Hindlimb muscle (tissue), 1 donor: ENCODE measurements at regions not wholly inside any gene's neighbourhood (a gene's known extent, or its start where the extent isn't known, plus 50 kb on each side); places are given as distances from the start of the nearest gene placed in this dataset.
"Not testable (repeated sequence)": the region's sequence is repeated elsewhere in the genome, so short reads cannot be mapped to it uniquely, and the experiment has no call there.

Source experiments
- DNase-seq: peaks from one replicate; pipeline ENCODE4 v3.0.0-alpha.2; 2013

DNA sequence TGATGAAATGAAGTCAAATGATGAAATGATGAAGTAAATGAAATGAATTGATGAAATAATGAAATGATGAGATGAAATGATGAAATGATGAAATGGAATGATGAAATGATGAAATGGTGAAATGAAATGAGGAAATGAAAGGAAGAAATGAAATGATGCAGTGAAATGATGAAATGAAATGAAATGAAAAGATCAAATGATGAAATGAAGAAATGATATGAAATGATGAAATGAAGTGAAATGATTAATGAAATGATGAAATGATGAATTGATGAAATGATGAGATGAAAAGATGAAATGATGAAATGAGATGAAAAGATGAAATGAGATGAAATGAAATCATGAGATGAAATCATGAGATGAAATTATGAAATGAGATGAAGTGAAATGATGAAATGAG, 139.2 kb upstream of the ERV3-1 start:
- DNase-seq, result not testable (repeated sequence)

DNA sequence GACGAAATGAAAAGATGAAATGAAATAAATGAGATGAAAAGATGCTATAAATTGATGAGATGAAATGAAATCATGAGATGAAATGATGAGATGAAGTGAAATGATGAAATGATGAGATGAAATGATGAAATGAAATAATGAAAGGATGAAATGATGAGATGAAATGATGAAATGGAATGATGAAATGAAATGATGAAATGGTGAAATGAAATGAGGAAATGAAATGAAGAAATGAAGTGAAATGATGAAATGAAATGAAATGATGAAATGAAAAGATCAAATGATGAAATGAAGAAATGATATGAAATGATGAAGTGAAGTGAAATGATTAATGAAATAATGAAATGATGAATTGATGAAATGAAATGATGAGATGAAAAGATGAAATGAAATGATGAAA, 138.5 kb upstream of the ERV3-1 start:
- DNase-seq, result not testable (repeated sequence)

DNA sequence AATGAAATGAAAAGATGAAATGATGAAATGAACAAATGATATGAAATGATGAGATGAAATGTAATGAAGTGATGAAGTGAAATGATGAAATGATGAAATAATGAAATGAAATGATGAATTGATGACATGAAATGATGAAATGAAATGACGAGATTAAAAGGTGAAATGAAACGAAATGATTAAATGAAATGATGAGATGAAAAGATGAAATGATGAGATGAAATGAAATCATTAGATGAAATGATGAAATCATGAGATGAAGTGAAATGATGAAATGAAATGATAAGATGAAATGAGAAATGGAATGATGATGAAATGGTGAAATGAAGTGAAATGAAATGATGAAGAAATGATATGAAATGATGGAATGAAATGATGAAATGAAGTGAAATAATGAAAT, 138.1 kb upstream of the ERV3-1 start:
- DNase-seq, result not testable (repeated sequence)

DNA sequence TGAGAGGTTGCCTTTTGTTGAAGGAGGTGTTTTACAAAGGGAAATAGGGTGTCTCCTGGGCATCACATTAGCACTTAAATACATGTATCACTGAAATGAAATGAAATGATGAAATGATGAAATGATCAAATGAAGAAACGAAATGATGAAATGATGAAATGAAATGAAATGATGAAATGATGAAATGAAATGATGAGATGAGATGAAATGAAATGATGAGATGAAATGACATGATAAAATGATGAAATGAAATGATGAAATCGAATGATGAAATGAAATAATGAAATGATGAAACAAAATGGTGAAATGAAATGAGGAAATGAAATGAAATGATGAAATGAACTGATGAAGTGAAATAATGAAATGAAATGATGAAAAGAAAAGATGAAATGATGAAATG, 137.6 kb upstream of the ERV3-1 start:
- DNase-seq, result not testable (repeated sequence)

DNA sequence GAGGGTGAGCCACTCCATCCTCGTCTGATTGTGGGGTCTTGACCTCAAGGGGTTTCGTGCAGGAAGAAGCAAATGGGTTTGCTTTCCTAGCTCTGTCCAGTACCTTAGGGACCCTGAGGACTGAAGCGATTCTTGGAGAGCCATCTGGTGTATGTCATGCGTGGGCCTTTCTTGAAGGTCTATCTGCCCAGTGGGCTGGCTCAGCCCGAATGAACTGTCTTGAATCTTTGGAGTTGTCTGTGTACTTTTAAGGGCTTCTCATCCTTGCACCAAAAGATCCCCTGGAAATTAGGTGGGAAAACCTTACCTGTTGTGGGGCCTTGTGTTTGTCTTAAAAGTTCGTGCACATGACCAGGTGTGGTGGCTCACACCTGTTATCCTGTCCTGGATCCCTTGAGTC, 135.4 kb upstream of the ERV3-1 start:
- not testable (repeated sequence) for DNase-seq

DNA sequence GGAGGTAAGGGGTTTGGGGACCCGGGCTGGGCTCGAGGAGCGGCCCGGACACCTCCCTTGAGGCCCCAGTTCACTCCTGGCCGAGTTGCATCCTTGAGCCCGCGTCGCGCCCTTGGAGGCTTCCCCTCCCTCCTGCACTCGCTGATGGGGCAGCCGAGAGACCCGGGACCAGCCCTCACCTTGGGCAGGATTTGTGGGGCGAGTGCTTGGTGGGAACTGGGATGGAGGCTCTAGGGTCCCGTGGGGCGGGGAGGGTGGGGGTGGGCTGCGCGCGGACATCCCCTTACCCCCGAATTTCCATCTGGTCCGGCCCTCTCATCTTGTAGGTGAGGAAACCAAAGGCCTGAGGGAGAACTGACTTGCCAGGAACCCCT, 134.9 kb upstream of the ERV3-1 start:
- not testable (repeated sequence) for DNase-seq

DNA sequence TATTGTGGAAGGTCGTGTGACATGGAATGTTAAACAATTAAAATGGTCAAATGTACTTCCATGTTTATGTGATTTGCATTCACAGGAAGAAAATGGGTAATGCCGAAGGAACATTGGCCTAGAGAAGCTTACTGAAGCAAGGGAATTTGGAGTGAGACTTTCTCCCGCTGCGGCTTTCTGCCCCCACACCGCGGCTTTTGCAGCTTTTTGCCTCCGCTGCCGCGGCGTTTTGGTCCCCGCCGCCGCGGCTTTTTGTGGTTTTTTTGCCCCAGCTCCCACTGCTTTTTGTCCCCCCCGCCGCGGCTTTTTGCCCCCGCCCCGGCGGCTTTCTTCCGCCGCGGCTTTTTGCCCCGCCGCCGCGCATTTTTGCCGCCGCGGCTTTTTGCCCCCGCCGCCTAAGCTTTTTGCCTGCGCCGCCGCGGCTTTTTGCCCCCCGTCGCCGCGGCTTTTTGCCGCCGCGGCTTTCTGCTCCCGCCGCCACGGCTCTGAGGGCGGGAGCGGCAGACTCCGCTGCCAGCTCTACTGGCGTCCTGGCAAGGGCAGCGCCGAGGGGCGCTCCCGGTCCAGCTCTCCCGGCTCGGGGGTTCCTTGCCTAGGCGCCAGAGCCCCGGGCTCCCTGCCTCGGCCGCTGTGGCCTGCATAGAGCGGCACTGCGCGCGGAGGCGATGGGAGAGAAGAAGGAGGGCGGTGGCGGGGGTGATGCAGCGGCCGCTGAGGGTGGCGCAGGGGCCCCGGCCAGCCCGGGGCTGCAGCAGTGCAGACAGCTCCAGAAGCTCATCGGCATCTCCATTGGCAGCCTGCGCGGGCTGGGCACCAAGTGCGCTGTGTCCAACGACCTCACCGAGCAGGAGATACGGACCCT, 134.3 kb upstream of the ERV3-1 start:
- DNase-seq, result not testable (repeated sequence)

DNA sequence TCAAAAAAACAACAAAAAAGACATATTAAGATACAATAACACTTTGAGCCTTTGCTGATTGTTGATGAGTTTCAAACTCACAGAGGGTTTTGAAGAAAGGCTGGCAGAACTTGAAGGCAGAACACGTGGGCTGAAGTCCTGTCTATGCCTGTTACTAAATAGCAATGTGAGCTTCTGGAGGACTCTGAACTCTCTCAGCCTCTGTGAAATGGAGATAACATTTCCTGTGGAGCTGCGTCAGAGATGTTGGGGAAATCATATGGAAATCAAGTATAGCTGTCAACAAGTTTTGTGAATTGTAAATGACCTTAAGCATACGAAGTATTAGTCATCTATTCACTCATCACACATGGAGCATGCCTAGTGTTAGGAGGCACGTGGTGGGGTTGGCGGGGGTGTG, 130.4 kb upstream of the ERV3-1 start:
- not testable (repeated sequence) for DNase-seq

DNA sequence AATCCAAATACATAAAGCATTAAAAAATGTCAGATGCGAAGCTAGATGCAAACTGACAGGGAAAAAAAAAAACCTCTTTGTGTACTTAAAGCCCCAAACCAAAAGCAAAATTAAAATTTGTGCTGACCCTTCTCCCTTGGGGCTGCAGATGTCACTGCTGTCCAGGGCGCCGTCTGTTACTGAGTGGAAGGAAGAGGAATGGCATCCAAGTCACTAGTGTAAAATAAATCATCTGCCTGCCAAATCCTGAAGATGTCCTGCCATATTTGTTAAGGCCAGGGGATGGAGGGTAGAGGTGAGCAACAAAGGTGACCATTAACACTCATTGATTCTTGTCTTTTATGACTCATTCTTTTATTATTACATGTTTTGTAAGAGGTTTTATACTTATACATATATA, 126.6 kb upstream of the ERV3-1 start:
- DNase-seq, result not testable (repeated sequence)

DNA sequence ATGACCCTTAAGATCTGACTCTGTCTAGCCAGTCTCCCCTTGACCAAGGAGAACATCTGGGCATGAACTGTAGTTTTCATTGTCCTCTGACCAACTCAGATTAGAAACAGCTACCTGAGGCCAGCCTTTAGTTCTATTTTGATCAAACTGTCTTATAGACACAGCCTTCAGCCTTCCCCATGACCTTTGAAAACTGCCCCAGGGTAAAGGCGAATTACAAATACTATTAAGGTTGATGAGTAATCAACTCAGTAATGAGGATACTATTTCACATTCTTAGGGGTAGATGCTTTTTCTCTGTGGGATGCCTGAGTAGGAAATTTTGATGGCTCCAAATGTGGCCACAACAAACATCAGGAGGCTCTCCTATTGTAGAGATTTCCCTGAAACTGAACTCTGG, 125.8 kb upstream of the ERV3-1 start:
- not testable (repeated sequence) for DNase-seq

DNA sequence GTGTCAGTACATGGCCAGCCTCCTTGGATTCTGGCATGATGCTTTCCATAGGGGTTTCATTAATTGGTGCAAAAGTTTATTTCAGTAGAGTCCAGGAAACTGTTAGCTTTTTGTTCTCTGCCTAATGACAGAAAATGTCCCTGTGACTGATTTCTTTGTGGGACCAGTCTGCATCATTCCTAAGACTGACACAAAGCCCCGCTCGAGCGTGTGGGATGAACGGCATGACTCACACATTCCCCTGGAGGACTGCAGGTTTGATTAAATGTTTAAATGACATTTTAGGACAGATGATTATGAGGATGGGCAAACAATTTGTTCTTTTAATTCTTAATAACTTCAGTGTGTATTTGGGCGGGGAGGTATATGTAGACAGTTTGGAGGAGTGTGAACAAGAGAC, 120.9 kb upstream of the ERV3-1 start:
- DNase-seq, result not testable (repeated sequence)

DNA sequence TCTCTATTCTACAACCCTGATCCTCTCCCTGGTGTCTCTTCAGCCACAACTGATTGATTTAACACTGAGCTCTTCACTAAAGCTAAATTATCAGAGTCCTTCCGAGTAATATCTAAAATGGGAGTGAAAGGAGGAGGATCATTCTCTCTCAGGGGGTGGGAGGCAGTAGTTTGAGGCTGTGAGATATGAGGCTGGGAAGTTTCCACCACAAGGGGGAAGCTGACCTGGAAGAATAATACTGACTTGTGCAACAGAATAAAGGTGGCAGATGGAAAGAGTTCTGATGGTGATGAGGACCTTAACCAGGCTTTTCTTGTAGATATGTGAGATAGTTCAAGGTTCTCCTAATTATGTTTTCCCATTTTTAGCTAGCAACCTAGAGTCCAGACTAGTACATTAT, 118.1 kb upstream of the ERV3-1 start:
- DNase-seq, result not testable (repeated sequence)

DNA sequence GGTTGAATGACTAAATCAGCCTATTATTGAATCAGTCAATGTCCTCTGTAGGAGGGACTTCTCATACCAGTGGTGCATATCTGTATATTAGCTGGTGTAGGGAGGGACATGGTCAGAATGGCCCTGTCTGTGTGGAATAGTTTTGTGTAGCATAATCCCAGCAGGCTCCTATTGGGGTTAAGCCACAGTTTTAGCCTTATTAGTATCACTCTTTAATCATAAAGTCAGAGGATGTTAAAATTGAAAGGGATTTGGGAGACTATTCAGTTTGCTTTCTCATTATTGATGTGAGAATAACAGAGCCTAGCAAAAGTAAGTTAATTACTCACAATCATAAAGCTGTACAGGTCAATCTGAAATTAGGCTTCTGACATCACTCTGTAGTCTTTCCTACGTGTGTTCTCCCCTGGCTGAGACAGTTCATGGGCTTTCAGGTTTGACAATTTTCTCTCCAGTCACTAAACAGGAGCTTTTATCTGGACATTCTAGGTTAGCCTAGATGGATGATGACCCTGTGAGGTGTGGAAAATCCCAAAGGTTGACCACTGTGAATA, 99.2 kb upstream of the ERV3-1 start:
- not testable (repeated sequence) for DNase-seq

DNA sequence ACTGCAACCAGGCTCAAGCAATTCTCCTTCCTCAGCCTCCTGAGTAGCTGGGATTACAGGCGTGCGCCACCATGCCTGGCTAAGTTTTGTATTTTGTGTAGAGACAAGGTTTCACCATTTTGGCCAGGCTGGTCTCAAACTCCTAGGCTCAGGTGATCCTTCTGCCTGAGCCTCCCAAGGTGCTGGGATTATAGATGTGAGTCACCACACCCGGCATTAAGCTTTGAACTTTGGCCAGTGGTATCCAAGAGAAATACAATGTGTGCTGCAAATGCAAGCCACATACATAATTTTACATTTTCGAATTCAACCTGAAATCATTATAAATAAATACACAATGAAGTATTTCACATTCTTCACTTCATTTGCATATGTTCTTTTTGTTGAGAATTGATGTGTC, 94.0 kb upstream of the ERV3-1 start:
- DNase-seq, result not testable (repeated sequence)

DNA sequence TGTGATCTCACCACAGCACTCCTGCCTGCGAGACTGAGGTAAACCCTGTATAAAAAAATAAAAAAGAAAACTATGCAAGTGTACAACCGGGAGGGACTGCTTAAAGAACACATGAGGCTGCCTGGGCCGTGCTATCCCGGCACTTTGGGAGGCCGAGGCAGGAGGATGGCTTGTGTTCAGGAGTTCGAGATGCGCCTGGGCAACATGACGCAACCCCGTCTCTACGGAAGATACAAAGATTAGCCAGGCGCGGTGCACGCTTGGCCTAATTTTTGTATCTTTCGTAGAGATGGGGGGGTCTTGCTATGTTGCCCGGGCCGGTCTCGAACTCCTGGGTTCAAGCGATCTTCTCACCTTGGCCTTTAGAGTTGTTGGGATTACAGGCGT, 75.2 kb upstream of the ERV3-1 start:
- DNase-seq, result not testable (repeated sequence)

DNA sequence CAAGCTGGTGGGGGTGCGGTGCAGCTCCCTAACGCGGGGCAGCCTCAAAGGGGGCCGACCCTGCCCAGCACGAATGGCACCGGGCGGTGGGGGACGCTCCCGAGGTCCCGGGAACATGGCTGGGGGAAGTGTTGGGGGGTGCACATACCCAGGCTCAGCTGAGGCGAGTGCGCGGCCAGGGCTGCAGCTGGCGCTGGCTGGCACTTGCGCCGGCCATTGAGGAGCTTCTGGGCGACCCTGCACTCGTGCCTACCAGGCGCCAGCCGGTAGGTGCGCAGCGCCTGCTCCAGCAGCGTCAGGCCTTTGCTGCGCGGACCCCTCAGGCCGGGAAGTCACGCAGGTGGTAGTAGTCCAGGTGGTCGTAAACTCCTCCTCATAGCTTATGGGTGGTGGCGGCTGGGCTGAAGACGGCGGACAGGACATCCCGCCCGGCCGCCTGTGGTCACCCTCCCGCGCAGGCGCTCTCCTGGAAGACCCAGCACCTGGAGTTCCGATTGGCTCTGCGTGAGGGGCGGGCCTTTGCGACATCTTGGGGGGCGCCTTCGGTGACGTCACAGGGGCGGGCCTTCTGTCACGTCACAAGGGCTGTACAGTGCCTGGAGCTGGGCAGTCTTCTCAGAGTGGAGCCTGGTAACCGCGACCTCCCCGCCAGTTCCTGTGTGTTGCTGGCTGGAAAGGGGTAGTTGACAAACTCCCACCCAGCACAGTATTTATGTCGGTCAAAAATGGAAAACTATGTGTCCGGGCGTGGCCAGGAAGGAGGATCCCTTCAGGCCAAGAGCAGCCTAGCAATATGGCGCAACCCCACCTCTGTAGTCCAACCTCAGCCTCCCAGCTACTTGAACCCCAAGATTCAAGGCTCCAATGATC, 74.5 kb upstream of the ERV3-1 start:
- peak; percentile 94 for DNase-seq

DNA sequence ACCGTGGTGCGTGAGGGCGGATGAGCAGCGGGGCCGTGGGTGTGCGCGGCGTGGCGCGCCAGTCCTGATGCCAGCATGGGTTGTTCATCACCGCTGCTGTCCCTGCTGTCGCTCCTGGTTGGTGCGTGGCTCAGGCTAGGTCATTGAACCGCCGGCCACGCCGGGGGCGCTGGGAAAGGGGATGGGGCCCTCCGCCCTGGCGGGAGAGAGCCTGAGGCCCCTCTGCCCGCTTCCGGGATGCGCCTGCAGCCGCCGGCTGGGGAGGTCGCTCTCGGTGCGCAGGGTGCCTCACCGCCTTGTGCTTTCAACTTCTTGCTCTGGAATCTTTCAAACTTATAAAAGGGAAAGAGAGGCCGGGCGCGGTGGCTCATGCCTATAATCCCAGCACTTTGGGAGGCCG, 68.5 kb upstream of the ERV3-1 start:
- DNase-seq, result not testable (repeated sequence)

DNA sequence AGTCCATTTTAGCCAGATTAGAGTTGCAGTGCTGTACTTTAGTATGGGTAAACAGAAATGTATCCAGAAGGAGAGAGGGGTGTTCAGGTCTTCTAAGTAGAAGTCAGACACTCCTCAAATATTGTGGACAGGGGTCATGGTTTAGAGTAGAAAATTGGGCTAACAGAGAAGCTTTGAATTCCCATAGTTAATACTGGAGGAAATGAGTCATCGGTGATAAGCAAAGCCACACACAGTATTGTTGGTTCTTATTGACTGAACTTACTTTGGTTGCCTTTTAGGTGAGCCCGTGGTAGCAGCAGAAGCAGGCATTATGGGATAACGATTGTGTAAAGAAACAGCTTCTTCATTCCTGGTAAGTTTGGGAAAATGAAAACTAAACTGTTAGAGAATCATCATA, 66.7 kb upstream of the ERV3-1 start:
- not testable (repeated sequence) for DNase-seq

DNA sequence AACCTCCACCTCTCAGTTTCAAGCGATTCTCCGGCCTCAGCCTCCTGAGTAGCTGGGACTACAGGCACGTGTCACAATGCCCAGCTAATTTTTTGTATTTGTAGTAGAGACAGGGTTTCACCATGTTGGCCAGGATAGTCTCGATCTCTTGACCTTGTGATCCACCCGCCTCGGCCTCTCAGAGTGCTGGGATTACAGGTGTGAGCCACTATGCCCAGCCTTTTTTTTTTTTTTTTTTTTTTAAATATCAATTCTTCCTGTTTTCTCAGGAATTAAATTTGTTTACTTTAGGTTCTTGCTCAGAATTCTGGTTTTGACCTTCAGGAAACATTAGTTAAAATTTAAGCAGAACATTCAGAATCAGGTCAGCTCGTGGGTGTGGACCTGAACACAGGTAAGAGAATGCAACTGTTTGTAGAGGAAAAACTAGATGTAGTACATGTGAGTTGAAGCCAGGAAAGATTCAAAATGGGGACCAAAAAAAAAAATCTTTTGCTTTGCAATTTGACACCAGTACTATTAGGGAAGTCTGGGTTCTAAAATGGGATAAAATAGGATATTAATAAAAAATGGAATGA, 65.5 kb upstream of the ERV3-1 start:
- DNase-seq, result not testable (repeated sequence)

DNA sequence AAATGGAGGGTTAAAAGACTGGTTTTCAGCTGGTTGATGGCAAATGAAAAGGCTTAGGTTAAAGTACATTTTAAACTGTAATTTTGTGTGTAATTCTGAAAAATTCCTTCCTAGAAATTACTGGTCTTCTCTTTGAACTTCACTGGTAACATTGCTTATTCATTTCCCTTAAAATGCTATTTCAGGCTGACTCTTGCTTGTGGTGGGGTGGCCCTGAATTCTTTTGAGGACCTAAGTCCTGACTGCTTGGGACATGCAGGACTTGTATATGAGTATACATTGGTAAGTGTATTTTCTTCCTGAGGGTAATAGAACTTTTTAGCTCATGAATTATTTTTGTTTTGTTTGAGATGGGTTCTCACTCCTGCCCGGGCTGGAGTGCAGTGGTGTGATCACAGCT, 63.0 kb upstream of the ERV3-1 start:
- not testable (repeated sequence) for DNase-seq

DNA sequence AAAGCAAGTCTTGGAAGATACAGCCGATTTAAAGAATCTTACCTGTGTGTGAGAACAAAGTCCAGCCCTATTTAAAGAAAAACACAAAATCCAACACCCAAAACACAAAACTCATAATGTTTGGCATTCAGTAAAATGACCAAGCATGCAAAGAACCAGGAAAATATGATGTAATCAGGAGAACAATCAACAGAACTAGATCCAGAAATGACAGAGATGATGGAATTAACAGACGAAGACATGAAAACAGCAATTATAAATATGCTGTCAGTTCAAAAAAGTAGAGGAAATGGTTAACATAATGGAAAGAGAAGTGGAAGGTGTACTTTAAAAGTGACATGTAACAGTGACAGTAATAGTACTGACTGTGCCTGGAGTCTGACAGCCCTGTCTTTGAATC, 56.1 kb upstream of the ERV3-1 start:
- DNase-seq, result not testable (repeated sequence)

DNA sequence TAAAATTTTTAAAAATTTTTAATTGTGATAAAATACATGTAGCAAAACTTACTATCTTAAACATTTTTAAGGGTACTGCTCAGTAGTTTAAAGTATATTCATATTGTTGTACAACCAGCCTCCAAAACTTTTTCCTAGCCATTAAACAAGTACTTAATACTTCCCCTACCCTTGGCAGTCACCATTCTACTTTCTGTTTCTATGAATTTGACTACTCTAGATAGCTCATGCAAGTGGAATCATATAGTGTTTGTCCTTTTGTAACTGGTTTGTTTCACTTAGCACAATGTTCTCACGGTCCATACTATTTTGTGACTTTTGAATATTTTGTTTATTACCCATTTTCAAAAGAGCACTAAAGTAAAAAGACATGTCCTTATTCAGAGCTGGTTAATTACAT, 52.8 kb upstream of the ERV3-1 start:
- not testable (repeated sequence) for DNase-seq
